GM21619 (cell line): ENCODE measurements at regions not wholly inside any gene's neighbourhood (a gene's known extent, or its start where the extent isn't known, plus 50 kb on each side); places are given as distances from the start of the nearest gene placed in this dataset.

Source experiments
- ATAC-seq: cut with Tn5 transposase; IDR thresholded peaks from one replicate; pipeline ENCODE4 v1.9.1; 2021; ENCODE audit not compliant: unreplicated experiment

- ATAC-seq: no peak
Observed at GRCh38 chr3:178485756-178486155, 50.5 kb upstream of the KCNMB2 start.
